ENCODE measurements at regions not wholly inside any gene's neighbourhood (a gene's known extent, or its start where the extent isn't known, plus 50 kb on each side); places are given as distances from the start of the nearest gene placed in this dataset.
"Not testable (repeated sequence)": the region's sequence is repeated elsewhere in the genome, so short reads cannot be mapped to it uniquely, and the experiment has no call there.

DNA sequence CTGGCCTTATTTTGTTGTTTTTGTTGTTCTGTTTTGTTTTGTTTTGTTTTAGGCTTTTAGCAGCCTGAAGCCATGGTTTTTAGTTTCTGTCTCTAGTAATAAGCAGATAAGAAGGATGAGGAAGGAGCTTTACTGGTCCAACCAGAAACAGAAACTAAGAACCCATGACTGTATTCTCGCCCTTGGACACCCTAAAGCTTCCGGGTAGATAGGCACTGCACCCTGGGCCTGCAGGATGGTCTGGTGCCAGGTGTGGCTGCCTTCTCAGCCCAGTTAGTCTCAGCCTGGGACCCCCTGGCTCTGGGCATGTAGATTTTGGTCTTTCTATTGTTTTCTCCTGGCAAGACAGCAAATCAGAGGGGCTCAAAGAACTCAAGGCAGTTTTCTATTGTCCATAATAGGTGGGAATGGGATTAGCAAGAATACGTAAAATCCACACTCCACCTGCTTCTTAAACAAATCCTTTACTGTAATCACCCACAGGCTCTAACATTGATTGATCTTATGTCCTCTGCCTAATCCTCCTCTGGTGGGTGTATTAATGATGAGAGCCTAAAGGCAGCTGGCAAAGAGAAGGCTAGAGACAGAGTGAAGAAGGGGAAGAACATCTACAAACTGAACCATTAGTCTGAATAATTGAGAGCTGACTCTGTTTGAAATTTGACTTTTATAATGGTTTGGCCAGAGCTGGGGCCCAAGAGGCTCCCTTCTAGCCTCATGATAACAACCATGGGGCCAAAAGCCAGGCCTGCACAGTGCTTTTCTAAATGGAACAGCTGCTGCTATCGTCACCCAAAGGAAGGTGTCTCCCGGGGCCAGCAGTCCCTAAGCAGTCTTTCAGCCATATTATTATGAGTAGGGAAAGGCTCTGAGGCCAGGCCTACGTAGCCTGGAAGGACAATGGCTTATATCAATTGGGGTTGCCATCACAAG, 106.8 kb upstream of the ATP1A1 start:
- no peak for DNase-seq

DNA sequence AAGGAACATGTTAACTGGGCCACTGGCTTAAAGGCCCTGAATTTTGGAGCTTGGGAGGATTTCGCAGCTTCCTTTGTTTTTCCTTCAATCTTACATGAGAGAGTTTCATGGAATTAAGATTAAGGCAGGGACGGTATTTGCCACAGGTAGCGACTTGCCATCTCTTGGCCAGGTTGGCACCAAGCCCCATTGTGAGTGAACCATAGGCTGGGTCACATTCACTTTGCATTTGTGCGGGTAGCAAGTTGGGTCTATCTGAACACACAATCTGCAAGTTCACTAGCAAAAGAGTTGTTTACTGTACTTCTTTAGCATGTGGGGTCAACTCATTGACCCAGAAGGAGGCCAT, 106.2 kb upstream of the ATP1A1 start:
- no peak for DNase-seq

DNA sequence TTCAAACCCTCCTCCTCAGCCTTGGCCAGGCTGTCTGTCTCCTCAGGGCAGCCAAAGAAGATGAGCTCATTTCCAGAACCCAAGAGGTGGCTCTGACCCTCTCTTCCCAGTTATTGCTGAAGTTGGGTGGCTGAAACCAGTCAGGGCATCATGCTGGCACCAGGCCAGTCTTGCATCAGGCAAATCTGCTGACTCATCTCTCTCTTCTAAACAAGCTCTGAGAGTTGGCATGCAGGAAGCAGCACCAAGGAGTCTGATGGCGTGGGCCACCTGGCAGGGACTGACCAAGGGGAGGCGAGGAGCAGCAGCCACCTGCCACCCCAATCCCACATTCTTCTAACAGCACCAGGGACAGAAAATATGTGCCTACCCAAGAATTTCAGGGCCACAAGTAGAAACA, 104.8 kb upstream of the ATP1A1 start:
- peak; percentile 15 to 59 (median 39) for DNase-seq

DNA sequence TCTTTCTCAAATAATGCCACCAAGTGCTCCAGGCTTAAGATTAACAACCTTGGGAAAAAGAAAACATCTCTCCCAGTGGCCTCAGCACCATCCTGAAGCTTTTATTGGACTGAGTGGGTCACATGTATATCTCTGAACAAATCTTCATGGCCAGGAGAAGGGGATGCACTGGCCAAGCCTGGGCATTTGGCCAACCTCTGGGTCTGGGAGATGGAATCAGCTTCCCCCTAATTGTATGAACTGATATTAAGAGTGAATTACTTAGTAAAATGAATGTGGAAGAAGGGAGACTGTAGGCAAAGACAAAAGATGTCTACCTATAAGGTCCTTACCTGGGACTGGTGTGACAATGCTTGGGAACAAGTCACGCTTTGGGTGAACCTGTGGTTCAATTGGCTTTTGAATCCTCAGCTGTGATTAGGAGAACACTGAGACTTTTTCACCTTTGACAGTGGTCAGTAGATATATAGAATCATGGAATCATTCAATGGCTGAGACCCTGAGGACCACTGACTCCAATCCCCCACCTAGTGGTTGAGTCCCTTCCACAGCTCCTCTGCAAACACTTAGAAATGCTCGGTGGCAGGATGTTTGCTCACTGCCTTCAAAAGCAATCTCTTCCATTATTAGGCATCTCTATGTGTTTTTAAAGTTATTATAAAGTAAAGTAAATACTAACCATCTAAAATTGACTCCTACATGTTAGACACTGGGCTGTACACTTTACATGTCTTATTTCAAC, 102.6 kb upstream of the ATP1A1 start:
- no peak for DNase-seq

DNA sequence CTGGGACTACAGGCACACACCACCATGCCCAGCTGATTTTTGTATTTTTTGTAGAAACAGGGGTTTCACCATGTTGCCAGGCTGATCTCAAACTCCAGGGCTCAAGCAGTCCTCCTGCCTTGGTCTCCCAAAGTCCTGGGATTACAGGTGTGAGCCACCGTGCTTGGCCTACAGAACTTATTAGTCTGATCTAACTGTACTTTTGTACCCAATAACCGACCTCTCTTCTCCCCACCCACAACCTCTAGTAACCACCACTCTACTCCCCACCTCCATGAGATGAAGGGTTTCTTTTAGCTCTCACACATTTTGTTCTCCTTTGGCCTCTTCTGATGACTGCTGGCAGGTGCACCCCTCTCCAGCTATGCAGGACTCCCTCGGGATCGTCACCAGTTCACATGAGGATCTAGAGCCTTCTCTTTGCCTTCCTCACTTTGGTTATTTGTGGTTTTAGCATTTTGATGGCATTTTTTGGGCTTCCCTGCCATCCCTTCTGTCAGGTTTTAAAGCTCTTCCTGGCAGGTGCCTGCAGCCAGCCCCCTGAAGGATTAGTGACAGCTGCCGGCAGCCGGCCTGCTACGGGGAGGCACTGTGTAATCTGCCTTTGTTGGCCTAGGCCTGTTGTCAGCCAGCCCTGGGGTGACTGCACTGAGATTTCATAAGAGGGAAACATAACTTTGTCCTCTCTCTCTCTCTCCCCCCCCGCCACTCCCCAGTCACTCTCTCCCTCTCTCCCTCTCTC, 99.8 kb upstream of the ATP1A1 start:
- DNase-seq, result no peak

DNA sequence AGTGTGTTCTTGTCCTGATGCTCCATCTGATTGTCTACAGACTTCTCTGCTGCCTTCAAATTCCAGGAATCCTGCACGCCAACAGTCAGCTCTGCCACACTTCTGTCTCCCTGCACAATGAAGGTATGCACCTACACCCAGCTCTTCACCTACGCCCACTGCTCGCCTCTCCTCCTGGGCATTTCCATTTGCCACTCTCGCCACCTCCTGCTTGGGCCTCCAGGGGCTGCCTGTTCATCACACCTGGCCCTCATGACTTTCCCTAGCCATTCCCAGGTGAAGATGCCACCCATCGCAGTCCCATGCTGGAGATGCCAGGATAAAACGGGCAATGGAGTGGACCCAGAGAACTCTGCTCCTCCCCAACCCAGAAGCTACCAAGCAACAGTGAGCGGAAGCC, 96.5 kb upstream of the ATP1A1 start:
- DNase-seq, result no peak

DNA sequence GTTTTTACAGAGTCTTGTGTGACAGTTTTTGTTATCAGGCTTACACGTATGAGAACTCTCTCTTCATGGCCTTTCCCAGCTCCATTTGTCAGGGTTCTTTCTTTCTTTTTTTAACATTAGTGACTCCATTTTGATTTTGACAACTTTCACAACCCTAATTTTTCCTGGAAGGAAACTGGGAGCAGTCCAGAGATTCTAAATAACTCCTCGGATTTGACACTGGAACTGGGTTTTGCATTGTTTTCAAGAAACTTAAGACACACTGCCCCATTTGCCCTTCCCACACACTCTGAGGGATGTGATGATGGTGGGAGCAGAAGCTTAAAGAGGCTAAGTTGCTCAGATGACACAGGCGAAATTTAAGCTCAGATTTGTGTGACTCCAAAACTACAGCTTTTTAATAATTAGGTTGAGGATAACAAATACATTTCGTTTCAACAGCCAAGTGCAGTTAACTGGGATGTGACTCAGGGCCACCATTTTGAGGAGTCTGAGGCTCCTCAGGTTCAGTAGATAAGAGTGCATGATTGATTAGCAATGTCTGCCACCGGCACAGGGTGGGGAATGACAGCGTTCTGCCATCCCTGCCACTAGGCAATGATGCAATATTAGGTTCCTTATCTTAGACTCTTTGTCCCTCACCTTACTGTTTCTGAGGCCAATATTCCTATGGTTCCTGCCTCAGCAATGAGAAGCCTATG, 95.1 kb upstream of the ATP1A1 start:
- no peak for DNase-seq

DNA sequence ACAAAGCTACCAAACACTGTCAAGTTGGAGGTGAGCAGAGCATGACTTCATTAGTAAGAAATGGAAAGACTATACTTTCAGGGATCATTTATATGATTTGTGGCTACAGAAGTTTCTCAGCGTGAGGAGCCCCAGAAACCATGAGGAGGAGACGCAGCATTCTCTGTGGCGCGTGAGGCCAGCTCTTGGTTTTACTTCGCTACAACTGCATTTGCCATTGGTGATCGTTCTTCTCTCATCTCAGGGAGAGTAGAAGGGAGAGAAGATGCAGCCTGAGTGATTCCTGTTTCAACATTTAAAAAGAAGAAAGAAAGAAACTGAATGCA, 94.5 kb upstream of the ATP1A1 start:
- no peak for DNase-seq

DNA sequence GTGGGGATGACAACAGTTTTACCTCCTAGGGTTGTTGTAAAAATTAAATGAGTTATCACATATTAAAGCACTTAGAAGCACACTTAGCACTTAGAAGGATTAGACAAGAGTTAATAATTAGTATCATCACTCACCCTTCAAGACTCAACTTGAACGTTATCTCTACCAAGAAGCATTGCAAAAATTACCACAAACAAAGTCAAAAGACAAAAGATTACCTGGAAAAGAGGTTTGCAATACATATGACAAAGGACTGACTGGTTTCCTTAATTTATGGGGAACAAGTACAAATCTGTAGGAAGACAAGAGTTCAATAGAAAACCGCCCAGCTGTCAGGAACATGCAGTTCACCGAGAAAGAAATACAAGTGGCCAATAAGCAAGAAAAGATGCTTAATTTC, 93.3 kb upstream of the ATP1A1 start:
- no peak for DNase-seq

DNA sequence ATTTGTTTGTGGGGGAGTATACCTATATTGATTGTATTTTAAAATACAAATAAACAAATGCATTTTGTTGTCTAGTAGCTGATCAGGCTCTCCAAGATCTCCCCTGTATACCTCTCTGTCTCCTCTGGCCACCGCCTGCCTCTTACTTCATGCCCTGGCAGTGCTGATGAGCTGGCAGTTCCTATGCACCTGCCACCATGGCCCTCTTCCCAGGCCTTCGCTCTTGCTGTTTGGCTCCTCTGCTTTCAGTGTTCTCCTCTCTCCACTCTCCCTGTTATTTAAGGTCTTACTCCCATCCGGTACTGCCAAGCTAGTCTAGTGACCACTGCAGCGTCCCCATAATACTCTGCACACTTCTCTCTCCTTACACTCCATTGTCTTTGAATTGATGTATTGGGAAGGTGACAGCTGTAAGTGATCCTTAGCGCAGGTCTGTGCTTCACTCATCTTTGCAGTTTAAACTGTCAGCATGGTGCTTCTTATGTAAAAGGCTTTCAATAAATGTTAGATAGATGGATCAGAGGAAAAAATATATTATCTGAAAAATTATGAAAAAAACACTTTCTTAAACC, 88.1 kb upstream of the ATP1A1 start:
- DNase-seq, result no peak

DNA sequence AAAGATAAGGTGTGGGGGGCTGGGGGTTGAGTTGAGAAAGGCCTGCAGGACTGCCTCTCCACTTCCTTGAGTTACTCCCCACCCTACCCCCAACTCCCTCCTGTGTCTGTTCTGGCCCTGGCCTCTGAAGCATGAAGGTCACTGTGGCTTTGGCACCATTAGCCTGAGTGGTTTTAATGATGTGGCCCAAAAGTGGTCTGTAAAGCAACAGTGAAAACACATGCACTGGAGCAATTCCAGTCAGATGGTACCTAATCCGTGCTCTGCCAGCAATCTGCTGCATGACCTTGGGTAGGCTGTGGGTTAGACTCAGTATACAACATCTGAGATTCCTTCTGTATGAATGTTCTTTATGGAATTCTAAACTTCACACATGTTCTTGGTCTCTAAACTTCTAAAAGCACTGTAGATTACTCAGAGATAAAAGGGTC, 86.5 kb upstream of the ATP1A1 start:
- DNase-seq, result no peak

DNA sequence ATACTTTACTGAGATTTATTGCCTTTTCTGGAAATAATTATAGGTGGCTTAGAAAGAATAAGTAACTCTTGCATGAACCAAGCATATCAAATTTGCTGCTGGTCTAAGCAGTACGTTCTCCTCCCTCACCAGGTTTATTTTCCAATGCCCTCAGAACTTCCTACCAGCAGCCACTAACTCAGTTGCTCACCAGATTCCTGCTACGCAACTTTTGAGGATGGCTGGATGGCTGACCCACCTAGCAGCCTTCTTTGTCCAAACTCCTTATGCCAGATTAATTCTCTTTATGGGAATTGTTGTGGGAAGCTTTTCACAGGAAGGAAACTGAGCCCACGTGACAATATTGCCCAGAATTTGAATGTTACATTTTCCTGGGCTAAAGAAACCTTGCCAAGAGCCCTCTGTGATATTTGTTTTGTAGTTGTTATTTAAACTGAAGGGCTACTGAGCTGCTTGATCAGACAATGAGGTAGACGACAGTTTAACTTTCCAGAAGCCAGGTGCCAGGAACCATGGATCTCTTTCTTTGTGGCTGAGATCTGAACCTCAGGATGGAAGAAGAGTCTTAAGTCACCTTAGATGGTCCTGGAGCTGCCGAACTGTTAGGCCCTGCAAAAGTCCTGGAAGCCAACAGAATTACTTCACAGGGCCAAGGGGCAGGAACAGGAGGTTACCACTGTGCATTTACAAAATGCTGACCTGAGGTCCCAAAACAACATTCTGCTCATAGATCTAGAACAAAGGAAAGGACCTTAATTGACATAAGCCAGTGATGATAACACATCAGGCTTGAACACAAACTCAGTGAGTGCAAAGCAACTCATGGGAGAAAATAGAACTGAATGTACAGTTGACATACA, 85.5 kb upstream of the ATP1A1 start:
- no peak for DNase-seq

DNA sequence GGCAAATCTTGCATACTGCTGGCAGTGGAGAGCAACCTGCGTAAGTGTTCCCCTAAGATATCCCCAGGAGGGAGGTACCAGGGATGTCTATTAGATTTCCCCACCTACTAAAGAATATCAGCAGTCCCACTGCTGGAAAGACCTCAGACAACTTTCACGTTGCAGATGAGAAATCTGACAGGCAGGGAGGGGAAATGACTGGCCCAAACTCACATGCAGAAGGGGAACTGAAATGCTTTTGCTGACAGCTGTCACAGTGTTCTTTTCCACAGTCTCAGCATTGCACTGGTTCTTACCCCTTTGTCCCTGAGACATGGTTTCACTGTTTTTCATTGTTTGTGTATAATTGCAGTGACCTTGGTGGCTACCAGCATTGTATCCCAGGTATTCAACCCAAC, 84.8 kb upstream of the ATP1A1 start:
- peak; percentile 47 to 69 (median 56) for DNase-seq

DNA sequence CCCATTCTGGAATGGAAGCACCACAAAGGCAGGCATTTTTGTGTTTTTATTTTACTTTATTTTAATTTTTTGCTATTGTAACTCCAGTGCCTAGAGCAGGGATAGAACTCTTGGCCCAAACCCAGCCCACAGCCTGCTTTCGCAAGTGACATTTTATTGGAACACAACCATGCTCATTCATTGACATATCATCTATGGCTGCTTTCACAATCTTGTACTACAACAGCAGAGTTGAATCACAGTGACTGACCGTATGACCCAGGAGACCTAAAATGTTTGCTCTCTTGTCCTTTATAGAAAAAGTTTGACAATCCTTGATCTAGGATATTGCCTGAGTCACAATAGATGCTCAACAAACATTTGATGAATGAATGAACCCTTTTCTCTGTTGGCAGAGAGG, 83.9 kb upstream of the ATP1A1 start:
- DNase-seq, result no peak

DNA sequence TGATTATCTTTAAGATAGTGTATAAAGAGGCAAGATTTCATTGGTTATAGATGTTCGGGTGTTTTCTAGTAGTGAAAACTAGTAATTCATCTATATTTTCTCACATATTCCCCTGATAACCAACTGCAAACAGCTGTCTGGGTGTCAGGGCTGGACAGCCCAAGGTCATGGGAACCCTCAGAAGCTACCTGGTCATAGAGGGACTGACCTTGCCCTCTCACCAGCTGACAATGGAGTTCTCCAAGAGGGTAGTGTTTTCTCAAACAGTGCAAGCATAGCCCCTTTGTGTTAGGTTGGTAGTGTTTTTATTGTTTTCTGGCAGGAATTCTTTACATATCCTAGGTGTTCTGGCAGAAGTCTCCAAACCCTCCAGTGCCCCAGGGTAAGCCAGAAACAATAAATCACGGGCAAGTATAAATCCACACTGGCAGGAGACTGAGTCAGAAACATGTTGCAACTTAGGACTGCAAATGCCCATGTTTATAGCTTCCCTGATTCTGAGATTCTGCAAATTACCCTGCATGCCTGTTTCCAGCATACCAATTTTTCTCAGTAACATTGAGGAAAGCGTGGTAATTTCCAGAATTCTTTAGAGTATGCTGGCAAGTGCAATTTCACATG, 82.8 kb upstream of the ATP1A1 start:
- DNase-seq, result no peak

DNA sequence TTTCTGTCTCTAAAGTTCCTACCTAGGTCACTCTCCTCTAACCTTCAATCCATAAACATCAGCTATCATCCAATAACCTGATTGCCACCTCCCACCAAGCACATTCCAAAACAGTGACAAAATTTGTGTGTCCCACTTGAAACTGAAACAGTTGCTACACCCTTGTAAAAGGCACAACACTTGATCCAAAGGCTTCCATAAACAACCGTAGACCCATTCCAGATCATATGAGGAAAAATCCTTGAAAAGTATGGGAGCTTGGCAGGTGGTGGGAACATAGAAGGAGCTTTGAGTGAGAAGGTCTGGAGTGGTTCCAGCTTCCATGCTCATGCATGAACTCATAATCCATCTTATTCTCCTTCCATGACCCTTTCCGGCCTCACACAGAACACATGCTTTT, 82.0 kb upstream of the ATP1A1 start:
- DNase-seq, result no peak

DNA sequence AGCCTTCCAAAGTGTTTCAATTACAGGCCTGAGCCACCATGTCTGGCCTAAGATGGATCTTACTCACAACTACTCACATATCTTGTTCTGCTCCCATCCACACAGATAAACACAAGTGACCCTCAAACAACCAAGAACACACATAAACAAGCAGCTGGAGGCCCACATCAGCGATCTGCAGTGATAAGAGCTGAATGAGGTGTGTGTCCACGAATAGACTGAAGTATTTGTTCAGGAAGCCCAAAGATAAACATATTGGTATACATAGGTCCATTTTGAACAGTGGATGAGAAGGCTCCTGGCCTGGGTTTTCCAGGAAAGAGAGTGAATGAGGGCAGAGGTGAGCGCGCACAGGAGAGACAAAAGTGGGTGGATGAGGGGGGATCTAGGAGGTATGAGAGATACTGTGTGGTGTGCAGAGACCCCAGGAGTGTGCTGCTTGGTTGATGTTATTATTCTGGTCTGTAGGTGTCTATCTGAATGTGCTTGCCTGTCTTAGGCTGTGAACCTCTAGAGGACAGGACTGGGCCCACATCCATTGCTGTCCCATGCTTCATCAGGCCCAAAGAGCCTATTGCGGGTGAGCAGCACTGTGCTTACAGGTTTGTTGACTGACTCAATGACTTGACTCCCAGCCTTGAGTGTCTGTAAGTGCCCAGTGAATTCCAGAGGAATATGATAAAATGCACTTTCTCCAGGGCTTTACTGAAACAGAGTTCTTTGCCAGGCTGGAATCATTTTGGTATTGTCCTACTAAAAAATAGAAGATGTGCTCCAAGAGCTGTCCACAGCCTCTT, 79.9 kb upstream of the ATP1A1 start:
- DNase-seq, result no peak

DNA sequence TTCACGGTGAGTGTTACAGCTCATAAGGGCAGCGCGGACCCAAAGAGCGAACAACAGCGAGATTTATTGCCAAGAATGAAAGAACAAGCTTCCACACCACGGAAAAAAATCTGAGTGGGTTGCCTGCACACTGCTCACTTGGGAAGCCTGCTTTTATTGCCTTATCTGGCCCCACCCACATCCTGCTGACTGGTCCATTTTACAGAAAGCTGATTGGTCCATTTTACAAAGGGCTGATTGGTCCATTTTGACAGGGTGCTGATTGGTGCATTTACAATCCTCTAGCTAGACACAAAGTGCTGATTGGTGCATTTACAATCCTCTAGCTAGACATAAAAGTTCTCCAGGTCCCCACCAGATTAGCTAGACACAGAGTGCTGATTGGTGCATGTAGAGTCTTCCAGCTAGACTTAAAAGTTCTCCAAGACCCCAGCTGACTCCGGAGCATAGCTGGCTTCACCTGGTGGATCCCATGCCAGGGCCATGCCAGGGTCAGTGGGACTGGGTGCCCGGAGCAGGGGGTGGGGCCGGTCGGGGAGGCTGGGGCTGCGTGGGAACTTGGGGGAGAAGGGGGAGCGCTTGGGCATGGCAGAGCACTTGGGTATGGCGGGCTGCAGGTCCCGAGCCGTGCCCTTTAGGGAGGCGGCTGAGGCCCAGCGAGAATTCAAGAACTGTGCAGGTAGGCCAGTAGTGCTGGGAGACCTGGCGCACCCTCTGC, 75.4 kb upstream of the ATP1A1 start:
- DNase-seq, result no peak

DNA sequence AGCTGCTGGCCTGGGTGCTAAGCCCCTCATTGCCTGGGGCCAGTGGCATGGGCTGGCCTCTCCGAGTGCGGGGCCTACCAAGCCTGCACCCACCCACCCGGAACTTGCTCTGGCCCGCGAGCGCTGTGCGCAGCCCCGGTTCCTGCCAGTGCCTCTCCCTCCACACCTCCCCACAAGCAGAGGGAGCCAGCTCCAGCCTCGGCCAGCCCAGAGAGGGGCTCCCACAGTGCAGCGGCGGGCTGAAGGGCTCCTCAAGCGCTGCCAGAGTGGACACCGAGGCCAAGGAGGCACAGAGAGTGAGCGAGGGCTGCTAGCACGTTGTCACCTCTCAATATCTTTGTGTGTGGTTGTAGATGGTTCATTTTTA, 74.8 kb upstream of the ATP1A1 start:
- not testable (repeated sequence) for DNase-seq

DNA sequence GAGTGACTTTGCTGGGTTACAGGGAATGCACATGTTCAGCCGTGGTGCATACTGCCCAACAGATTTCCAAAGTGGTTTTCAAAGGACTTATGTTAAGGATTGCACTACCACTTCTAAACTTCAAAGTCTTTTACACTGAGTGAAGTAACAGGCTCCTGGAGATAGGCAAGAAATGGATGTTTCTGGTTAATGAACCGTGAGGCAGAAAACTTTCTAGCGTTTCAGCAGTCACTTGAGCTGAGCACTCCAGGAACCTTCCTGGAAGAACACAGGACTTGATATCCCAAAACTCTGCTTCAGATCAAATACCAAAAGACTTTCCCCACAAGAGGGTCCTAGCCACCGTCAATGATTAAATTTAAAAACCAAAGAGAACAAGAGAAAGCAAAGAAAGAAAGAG, 74.3 kb upstream of the ATP1A1 start:
- no peak for DNase-seq

All from suppressor macrophage (primary cell).